Ovary (tissue), 7 donors: ENCODE measurements at regions not wholly inside any gene's neighbourhood (a gene's known extent, or its start where the extent isn't known, plus 50 kb on each side); places are given as distances from the start of the nearest gene placed in this dataset.

Source experiments
- DNase-seq, 5 donors: peaks; one replicate each; pipeline ENCODE4 v3.0.0-alpha.2; 2019 to 2020
- H3K27ac ChIP-seq, 2 donors: fragments of 200-600 bp; one replicate each; pipeline versions ENCODE4 v1.5.1 to v1.8.0; 2019 to 2022
- H3K27me3 ChIP-seq: fragments of 200-600 bp; one replicate; pipeline ENCODE4 v1.8.0; 2022
- H3K36me3 ChIP-seq: fragments of 200-600 bp; sonication (generic); one replicate; pipeline ENCODE4 v1.5.1; 2019
- H3K4me1 ChIP-seq: one replicate; pipeline ENCODE4 v1.8.1; 2013; ENCODE audit warnings: mild to moderate bottlenecking, moderate library complexity; ENCODE audit not compliant: insufficient read depth
- H3K4me3 ChIP-seq: fragments of 200-600 bp; sonication (generic); one replicate; pipeline ENCODE4 v1.5.1; 2017
- H3K9me3 ChIP-seq, 2 donors: fragments of 200-600 bp in 1 of 2; sonication (generic) in 1 of 2; one replicate each; pipeline versions ENCODE4 v1.5.1 to v1.8.1; 2013 to 2019; ENCODE audit warnings: mild to moderate bottlenecking in 1 of 2, moderate library complexity in 1 of 2
- EP300 ChIP-seq: sonication (generic); formaldehyde crosslinking; IDR thresholded peaks from one replicate; pipeline ENCODE4 v1.6.1; 2017; ENCODE audit warnings: antibody characterized with exemption
- POLR2A ChIP-seq: fragments of 450-650 bp; IDR thresholded peaks from one replicate; pipeline ENCODE4 v1.6.1; 2017; ENCODE audit warnings: antibody characterized with exemption, mild to moderate bottlenecking, moderate library complexity
- WGBS, 3 donors: extraction: QIAGEN DNeasy Blood & Tissue Kit in 1 of 3; methylation state at CpG; one replicate each; pipeline versions ENCODE4 v1.1.5 to v1.1.7; 2013 to 2017; 5-methylcytosine and 5-hydroxymethylcytosine counted together
- intact Hi-C, 4 donors: fragments of 100-400 bp; cut with DNase I; formaldehyde crosslinking; loops; one replicate each; pipeline versions ENCODE4 v1.11.0 to v1.15.1; 2022 to 2023
- TF ChIP-seq, protein P1 (sequence below), 3 donors: fragments of 450-650 bp in 2 of 3; fragments of 200-600 bp in 1 of 3; IDR thresholded peaks; one replicate each; pipeline versions ENCODE4 v1.5.1 to v1.8.0; 2016 to 2022; ENCODE audit warnings: antibody characterized with exemption in 3 of 3, mild to moderate bottlenecking in 1 of 3
- donor health status: DM: no; HTN: no; CAD: no; lungs with moderate emphysema.
- donor health status: DM: no; HTN: no; CAD: no.
- donor health status: Bipolar disorder and iron deficiency.
- donor health status: DM: no; HTN: no; CAD: no.
- donor health status: DM: yes; HTN: yes; CAD: no.

DNA sequence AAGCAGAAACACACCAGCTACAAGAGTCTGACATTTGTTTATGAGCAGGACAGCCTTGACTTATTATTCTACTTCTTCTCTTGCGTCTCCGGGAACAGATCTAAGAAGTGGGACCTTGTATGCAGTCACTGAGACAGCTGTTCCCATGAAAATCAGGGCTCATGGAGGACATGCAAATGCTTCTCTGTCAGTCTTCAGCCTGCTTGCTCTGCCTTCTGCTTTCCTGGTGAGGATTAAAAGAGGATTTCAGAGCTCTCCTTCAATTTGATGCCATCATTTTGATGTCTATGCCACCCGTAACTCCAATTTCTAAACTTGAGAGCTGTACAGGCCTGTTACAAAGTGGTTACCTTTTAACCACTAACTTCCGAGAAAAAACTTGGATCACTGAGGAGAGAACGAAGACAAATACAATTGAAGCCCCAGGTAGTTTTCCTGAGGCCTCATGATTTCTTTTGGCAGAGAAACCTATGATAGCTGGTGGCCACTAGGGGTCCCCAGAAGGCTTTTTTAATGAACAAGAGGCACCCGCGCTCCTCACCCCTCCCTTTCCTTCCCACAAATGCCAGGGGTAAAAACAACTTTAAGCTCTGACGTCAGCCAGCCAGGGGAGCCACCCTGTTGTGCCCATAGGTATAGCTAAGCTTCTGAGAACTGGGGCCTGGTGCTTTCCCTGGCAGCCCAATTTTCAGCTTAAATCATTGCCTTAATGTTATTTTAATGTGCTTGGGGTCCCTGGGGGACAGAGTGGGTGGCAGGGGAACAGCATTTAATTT lies 97.0 kb downstream of the DDIT4L start:
- intact Hi-C loops, result no loop called here
- Histone ChIP-seq H3K4me1 (peaks cover 3% of the 10 kb centered on the region), H3K27ac (peak overlapping the region in 1 of 2 donors; percentile 8), H3K27me3 (no peaks in the 10 kb centered on the region), H3K4me3 (no peak overlapping the region), H3K9me3 (no peaks in the 10 kb centered on the region), H3K36me3 (no peaks in the 10 kb centered on the region)
- 29 to 32% (median 31%) methylated on average over 8 of the region's 8 CpGs for WGBS, 3 donors
- TF ChIP-seq, protein P1, sequence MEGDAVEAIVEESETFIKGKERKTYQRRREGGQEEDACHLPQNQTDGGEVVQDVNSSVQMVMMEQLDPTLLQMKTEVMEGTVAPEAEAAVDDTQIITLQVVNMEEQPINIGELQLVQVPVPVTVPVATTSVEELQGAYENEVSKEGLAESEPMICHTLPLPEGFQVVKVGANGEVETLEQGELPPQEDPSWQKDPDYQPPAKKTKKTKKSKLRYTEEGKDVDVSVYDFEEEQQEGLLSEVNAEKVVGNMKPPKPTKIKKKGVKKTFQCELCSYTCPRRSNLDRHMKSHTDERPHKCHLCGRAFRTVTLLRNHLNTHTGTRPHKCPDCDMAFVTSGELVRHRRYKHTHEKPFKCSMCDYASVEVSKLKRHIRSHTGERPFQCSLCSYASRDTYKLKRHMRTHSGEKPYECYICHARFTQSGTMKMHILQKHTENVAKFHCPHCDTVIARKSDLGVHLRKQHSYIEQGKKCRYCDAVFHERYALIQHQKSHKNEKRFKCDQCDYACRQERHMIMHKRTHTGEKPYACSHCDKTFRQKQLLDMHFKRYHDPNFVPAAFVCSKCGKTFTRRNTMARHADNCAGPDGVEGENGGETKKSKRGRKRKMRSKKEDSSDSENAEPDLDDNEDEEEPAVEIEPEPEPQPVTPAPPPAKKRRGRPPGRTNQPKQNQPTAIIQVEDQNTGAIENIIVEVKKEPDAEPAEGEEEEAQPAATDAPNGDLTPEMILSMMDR (IDR thresholded peaks at IDR 0.05), result peak; percentile 59 to 61 (median 59)
- no peak for TF ChIP-seq EP300
- peak; percentile 69 to 86 (median 77) for DNase-seq

DNA sequence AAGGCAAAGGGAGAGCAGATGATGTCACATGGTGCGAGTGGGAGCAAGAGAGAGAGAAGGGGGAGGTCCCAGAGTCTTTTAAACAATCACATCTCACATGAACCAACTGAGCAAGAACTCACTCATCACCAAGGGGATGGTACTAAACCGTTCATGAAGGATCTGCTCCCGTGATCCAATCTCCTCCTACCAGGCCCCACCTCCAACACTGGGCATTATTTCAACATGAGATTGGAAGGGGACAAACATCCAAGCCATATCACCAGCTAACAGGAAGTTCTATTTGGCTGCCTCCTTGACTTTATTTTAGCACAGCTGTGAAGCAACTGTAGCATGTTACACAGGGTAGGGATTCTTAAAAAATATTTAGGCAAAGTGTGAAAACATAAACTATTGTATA lies 102.5 kb downstream of the DDIT4L start:
- H3K27me3 ChIP-seq, result no peaks in the 10 kb centered on the region
- no peaks in the 10 kb centered on the region for H3K36me3 ChIP-seq
- intact Hi-C loops, result no loop called here
- H3K9me3 ChIP-seq, result no peaks in the 10 kb centered on the region
- no peak overlapping the region for H3K27ac ChIP-seq
- WGBS, 3 donors, result 7 to 13% (median 11%) methylated on average over 3 of the region's 3 CpGs
- TF ChIP-seq EP300, result no peak
- TF ChIP-seq POLR2A, result no peak
- TF ChIP-seq, protein P1 (IDR thresholded peaks at IDR 0.05), result no peak
- H3K4me1 ChIP-seq, result no peaks in the 10 kb centered on the region
- DNase-seq, result no peak
- H3K4me3 ChIP-seq, result no peak overlapping the region

DNA sequence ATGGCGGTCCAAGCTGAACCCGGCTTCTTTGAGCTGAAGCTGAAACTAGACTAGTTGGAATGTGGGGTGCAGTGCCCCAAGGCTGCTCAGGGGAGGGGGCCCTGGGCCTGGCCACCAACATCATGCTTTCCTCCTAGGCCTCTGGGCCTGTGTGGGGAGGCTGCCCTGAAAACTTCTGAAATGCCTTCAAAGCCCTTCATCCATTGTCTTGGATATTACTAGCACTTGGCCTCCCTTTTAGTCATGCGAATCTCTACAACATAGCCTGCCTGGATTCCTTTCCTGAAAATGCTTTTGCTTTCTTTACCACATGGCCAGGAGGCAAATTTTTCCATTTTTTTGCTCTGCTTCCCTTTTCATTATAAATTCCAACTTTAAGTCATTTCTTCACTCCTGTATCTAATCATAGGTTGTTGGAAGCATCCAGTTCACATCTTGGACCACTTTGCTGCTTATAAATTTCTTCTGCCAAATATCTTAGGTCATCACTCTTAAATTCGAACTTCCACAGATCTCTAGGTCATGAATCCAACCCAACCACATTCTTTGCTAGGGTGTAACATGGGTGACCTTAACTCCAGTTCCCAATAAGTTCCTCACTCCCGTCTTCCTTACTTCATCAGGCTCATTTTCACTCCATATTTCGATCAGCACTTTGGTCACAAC lies 103.4 kb downstream of the DDIT4L start:
- no peaks in the 10 kb centered on the region for H3K9me3 ChIP-seq
- H3K4me1 ChIP-seq, result no peaks in the 10 kb centered on the region

DNA sequence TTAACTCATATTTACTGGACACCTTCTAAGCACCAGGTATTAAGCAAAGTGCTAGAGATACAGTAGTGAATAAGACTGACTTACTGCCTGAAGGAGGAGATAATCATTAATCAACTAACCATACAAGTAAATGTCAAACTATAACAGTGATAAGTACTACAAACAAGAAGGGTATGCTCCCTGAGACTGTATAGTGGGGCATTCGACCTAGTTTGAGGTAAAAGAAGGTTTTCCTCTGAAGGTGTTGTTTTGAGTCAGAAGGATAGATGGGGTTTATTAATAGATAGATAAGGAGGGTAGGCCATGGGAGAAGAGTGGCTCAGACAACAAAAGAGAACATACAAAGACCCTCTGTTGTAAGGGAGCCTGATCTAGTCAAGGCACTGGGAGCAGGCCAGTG lies 105.4 kb downstream of the DDIT4L start:
- no peak for DNase-seq
- intact Hi-C loops, result no loop called here
- no peak overlapping the region for H3K4me3 ChIP-seq

More for the DNA sequence above, 103.4 kb downstream of the DDIT4L start:
- WGBS, 3 donors, result 75 to 84% (median 80%) methylated on average over 6 of the region's 6 CpGs
- Histone ChIP-seq H3K27me3 (no peaks in the 10 kb centered on the region), H3K4me3 (no peak overlapping the region), H3K27ac (no peak overlapping the region), H3K36me3 (no peaks in the 10 kb centered on the region)
- intact Hi-C loops, result no loop called here
- DNase-seq, result no peak
- no peak for TF ChIP-seq EP300
- TF ChIP-seq, protein P1 (IDR thresholded peaks at IDR 0.05), result no peak
- no peak for TF ChIP-seq POLR2A

More for the DNA sequence above, 105.4 kb downstream of the DDIT4L start:
- TF ChIP-seq POLR2A, result no peak
- TF ChIP-seq, protein P1 (IDR thresholded peaks at IDR 0.05), result no peak
- no peak for TF ChIP-seq EP300
- Histone ChIP-seq H3K4me1 (no peaks in the 10 kb centered on the region), H3K36me3 (no peaks in the 10 kb centered on the region), H3K9me3 (no peaks in the 10 kb centered on the region), H3K27ac (no peak overlapping the region), H3K27me3 (no peaks in the 10 kb centered on the region)
- WGBS, 3 donors, result 50 to 69% (median 65%) methylated on average over 1 of the region's 1 CpG
